ENCODE measurements at regions not wholly inside any gene's neighbourhood (a gene's known extent, or its start where the extent isn't known, plus 50 kb on each side); places are given as distances from the start of the nearest gene placed in this dataset.

DNA sequence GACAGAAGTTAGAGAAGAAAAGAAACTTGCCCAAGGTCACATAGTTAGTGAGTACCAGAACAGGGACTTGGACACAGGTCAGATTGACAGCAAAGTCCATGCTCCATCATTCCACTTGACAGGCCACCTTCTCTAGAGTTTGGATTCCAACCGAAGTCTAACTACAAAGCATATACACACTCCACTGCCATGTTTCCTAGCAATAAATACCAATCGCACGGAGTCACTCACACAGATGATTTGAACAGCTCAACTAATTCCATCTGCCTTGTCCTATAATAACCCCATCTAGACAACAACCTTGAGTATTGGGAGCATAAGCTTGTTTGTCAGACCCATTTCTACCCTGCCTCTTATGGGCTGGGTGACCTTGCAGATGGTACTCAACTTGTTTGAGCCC, 334.6 kb upstream of the MGAT5 start:
- Histone ChIP-seq H4K20me1 (ENCODE audit: control insufficient read depth, insufficient read depth, low read depth, low read length) (no peaks in the 10 kb centered on the region), H3K9me3 (ENCODE audit: control insufficient read depth, insufficient read depth, low read length) (no peaks in the 10 kb centered on the region), H3K4me2 (ENCODE audit: low read length) (no peak overlapping the region), H3K4me3 (ENCODE audit: low read length) (no peak overlapping the region), H3K27me3 (ENCODE audit: control insufficient read depth, low read length) (0 out of 2 replicates have a peak, but pooled peaks cover 2% of the 10 kb centered on the region), H3K79me2 (ENCODE audit: control insufficient read depth, low read length) (no peaks in the 10 kb centered on the region), H3F3A (ENCODE audit: control insufficient read depth, insufficient read depth) (no peaks in the 10 kb centered on the region), H3K9me2 (replicated peaks; ENCODE audit: control insufficient read depth, low read length) (no peaks in the 10 kb centered on the region), H3K4me1 (ENCODE audit: control insufficient read depth, low read length) (no peaks in the 10 kb centered on the region), H3K36me3 (ENCODE audit: control insufficient read depth, low read length) (no peaks in the 10 kb centered on the region), H3K27ac (ENCODE audit: low read depth, low read length) (no peak overlapping the region)
- TF ChIP-seq EZH2phosphoT487 (IDR thresholded peaks at IDR 0.05; ENCODE audit: borderline replicate concordance, low read length) = no peak

DNA sequence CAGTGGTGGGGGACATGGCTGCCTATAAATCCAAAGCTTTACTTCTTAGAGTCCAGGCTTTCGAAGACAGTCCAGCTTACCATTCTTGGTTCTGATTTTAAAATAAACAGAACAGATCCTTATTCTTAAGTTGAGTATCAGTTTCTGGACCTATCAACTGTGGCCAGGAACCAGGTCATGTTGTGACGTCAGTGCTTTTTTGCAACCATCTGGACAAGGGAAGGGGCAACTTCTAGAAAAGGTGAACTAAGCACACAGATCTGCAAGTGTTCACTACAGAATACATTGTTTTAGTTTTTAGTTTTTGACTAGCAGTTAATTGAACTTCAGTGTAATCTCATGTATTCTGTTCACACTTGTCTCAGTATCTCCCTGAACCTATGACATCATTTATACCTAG, 326.0 kb upstream of the MGAT5 start:
- no peaks in the 10 kb centered on the region for H3K79me2 ChIP-seq (ENCODE audit: control insufficient read depth, low read length)
- no peaks in the 10 kb centered on the region for H3K9me2 ChIP-seq (replicated peaks; ENCODE audit: control insufficient read depth, low read length)
- H3K27me3 ChIP-seq (ENCODE audit: control insufficient read depth, low read length) = no peaks in the 10 kb centered on the region
- no peaks in the 10 kb centered on the region for H3K36me3 ChIP-seq (ENCODE audit: control insufficient read depth, low read length)
- H3K4me1 ChIP-seq (ENCODE audit: control insufficient read depth, low read length) = no peaks in the 10 kb centered on the region
- H3K9me3 ChIP-seq (ENCODE audit: control insufficient read depth, insufficient read depth, low read length) = no peaks in the 10 kb centered on the region
- no peak overlapping the region for H3K4me3 ChIP-seq (ENCODE audit: low read length)
- H3F3A ChIP-seq (ENCODE audit: control insufficient read depth, insufficient read depth) = no peaks in the 10 kb centered on the region
- TF ChIP-seq, protein P1, sequence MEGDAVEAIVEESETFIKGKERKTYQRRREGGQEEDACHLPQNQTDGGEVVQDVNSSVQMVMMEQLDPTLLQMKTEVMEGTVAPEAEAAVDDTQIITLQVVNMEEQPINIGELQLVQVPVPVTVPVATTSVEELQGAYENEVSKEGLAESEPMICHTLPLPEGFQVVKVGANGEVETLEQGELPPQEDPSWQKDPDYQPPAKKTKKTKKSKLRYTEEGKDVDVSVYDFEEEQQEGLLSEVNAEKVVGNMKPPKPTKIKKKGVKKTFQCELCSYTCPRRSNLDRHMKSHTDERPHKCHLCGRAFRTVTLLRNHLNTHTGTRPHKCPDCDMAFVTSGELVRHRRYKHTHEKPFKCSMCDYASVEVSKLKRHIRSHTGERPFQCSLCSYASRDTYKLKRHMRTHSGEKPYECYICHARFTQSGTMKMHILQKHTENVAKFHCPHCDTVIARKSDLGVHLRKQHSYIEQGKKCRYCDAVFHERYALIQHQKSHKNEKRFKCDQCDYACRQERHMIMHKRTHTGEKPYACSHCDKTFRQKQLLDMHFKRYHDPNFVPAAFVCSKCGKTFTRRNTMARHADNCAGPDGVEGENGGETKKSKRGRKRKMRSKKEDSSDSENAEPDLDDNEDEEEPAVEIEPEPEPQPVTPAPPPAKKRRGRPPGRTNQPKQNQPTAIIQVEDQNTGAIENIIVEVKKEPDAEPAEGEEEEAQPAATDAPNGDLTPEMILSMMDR (IDR thresholded peaks at IDR 0.05; ENCODE audit: low read depth, low read length, poor library complexity, severe bottlenecking) = no peak
- TF ChIP-seq EZH2phosphoT487 (IDR thresholded peaks at IDR 0.05; ENCODE audit: borderline replicate concordance, low read length) = no peak
- no peak overlapping the region for H3K27ac ChIP-seq (ENCODE audit: low read depth, low read length)
- no peaks in the 10 kb centered on the region for H4K20me1 ChIP-seq (ENCODE audit: control insufficient read depth, insufficient read depth, low read depth, low read length)
- H3K4me2 ChIP-seq (ENCODE audit: low read length) = no peak overlapping the region

DNA sequence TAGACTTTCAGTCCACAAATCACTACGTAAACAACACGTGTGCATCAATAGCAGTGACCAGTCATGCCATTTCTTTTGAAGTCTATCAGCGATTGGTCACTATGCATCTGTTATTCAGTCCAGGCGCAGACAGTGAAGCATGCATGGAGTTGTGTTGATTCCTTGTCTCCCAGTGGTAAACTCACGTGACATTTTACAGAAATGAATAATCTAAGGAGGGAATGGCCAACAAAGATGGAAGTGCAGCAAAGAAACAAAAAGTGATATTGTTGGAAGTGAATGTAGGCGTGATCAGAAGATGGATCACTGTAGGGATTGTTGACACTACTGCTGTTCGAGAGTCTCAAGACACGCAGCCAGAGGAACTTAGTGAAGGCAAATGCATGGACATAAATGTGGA, 317.8 kb upstream of the MGAT5 start:
- H3K4me1 ChIP-seq (ENCODE audit: control insufficient read depth, low read length) = no peaks in the 10 kb centered on the region
- H3K4me2 ChIP-seq (ENCODE audit: low read length) = no peak overlapping the region
- no peak overlapping the region for H3K27ac ChIP-seq (ENCODE audit: low read depth, low read length)
- no peaks in the 10 kb centered on the region for H3K9me3 ChIP-seq (ENCODE audit: control insufficient read depth, insufficient read depth, low read length)
- H3K4me3 ChIP-seq (ENCODE audit: low read length) = no peak overlapping the region
- no peaks in the 10 kb centered on the region for H3K9me2 ChIP-seq (replicated peaks; ENCODE audit: control insufficient read depth, low read length)
- TF ChIP-seq, protein P1 (IDR thresholded peaks at IDR 0.05; ENCODE audit: low read depth, low read length, poor library complexity, severe bottlenecking) = no peak
- TF ChIP-seq EZH2phosphoT487 (IDR thresholded peaks at IDR 0.05; ENCODE audit: borderline replicate concordance, low read length) = no peak
- H4K20me1 ChIP-seq (ENCODE audit: control insufficient read depth, insufficient read depth, low read depth, low read length) = no peaks in the 10 kb centered on the region
- H3F3A ChIP-seq (ENCODE audit: control insufficient read depth, insufficient read depth) = no peaks in the 10 kb centered on the region
- no peaks in the 10 kb centered on the region for H3K36me3 ChIP-seq (ENCODE audit: control insufficient read depth, low read length)
- H3K79me2 ChIP-seq (ENCODE audit: control insufficient read depth, low read length) = no peaks in the 10 kb centered on the region
- no peaks in the 10 kb centered on the region; the same call in 1 of the 2 replicates for H3K27me3 ChIP-seq (ENCODE audit: control insufficient read depth, low read length)

DNA sequence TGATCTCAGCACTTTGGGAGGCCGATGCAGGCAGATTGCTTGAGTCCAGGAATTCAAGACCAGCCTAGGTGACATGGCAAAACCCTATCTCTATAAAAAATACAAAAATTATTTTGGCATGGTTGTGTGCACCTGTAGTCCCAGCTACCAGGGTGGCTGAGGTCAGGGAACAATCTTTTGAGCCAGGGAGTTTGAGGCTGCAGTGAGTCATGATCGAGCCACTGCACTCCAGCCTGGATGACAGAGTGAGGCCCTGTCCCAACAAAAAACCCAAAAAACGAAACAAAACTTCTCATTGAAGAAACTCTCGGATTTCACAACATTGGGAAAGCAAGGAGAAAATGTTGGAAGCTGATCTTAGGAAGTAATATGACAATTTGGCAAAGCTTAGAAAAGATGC, 317.3 kb upstream of the MGAT5 start:
- H3K36me3 ChIP-seq (ENCODE audit: control insufficient read depth, low read length) = no peaks in the 10 kb centered on the region
- H3K9me2 ChIP-seq (replicated peaks; ENCODE audit: control insufficient read depth, low read length) = no peaks in the 10 kb centered on the region
- no peaks in the 10 kb centered on the region for H3K4me1 ChIP-seq (ENCODE audit: control insufficient read depth, low read length)
- H3K27me3 ChIP-seq (ENCODE audit: control insufficient read depth, low read length) = no peaks in the 10 kb centered on the region; the same call in 1 of the 2 replicates
- H3K79me2 ChIP-seq (ENCODE audit: control insufficient read depth, low read length) = no peaks in the 10 kb centered on the region
- no peak overlapping the region for H3K4me2 ChIP-seq (ENCODE audit: low read length)
- no peaks in the 10 kb centered on the region for H3F3A ChIP-seq (ENCODE audit: control insufficient read depth, insufficient read depth)
- H3K9me3 ChIP-seq (ENCODE audit: control insufficient read depth, insufficient read depth, low read length) = no peaks in the 10 kb centered on the region
- H3K27ac ChIP-seq (ENCODE audit: low read depth, low read length) = no peak overlapping the region
- H4K20me1 ChIP-seq (ENCODE audit: control insufficient read depth, insufficient read depth, low read depth, low read length) = no peaks in the 10 kb centered on the region
- H3K4me3 ChIP-seq (ENCODE audit: low read length) = no peak overlapping the region
- TF ChIP-seq, protein P1 (IDR thresholded peaks at IDR 0.05; ENCODE audit: low read depth, low read length, poor library complexity, severe bottlenecking) = no peak
- TF ChIP-seq EZH2phosphoT487 (IDR thresholded peaks at IDR 0.05; ENCODE audit: borderline replicate concordance, low read length) = no peak

All from DOHH2 (cell line).